ENCODE measurements at regions not wholly inside any gene's neighbourhood (a gene's known extent, or its start where the extent isn't known, plus 50 kb on each side); places are given as distances from the start of the nearest gene placed in this dataset.
"Not testable (repeated sequence)": the region's sequence is repeated elsewhere in the genome, so short reads cannot be mapped to it uniquely, and the experiment has no call there.

GRCh38 chr3:166634091-166634746 lies 745.9 kb downstream of the ZBBX start:
- DNase-seq = no peak

GRCh38 chr3:166630190-166630589 lies 749.9 kb downstream of the ZBBX start:
- no peak for DNase-seq

DNA sequence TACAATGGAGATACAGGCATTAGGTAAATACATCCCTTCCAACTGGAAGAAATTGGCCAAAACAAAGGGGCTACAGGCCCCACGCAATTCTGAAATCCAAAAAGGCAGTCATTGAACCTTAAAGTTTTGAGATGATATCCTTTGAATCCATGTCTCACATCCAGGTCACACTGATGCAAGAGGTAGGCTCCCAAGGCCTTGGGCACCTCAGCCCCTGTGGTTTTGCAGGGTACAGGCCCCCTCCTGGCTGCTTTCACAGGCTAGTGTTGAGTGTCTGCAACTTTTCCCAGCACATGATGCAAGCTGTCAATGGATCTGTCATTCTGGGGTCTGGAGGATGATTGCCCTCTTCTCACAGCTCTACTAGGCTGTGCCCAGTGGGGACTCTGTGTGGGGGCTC lies 766.7 kb downstream of the ZBBX start:
- DNase-seq = no peak

- DNase-seq = not testable (repeated sequence)
These were observed 767.3 kb downstream of the ZBBX start for GRCh38 chr3:166612761-166613160.

GRCh38 chr3:166607933-166608521 lies 770.8 kb upstream of the BCHE start:
- DNase-seq = no peak

DNA sequence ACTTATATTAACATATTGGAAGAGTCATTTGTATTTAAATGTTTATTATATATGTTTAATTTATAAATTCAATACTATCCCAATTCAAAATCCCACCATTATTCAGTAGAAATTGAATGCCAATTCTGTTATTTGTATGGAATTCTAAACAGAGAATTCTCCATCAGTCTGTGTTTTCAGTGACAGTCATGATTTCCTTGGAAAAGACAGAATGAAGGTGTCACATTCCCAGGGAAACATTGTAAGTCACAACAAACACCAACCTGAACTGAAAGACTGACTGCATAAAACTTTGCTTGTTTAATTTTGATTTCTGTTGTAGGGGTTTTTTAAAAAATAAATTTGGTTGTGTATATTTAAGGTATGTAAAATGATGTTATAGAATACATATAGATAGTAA lies 769.8 kb upstream of the BCHE start:
- no peak for DNase-seq

GRCh38 chr3:166593776-166594175 lies 756.6 kb upstream of the BCHE start:
- no peak for DNase-seq

DNA sequence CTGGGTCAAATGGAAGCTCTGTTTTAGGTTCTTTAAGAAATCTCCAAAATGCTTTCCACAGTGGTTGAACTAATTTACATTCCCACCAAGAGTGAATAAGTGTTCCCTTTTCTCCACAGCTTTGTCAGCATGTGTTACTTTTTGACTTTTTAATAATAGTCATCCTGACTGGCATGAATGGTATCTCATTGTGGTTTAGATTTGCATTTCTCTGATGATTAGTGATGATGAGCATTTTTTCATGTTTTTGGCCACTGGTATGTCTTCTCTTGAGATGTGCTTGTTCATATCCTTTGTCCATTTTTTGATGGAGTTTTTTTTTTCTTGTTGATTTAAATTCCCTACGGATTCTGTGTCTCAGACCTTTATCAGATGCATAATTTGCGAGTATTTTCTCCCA lies 745.0 kb upstream of the BCHE start:
- no peak for DNase-seq

DNA sequence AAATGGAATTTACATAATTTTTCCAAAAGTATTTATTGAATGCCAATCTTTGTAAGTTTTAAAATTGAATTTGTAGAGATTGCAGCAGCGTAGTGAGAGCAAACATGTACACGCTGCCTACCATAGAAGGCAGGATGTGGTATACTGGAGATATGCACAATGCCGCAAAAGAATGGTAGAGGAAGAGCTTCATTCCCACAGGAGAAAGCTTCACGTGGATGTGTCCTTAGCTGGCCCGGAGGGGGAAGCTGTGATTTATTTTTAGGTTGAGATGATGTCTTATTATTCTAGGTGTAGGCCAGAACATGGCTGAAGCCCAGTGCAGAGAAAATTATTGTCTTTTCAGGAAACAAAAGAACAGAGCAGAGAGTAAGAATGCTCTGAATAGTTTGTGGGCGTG lies 743.3 kb upstream of the BCHE start:
- DNase-seq = no peak

GRCh38 chr3:166575161-166575560 lies 737.9 kb upstream of the BCHE start:
- no peak for DNase-seq

DNA sequence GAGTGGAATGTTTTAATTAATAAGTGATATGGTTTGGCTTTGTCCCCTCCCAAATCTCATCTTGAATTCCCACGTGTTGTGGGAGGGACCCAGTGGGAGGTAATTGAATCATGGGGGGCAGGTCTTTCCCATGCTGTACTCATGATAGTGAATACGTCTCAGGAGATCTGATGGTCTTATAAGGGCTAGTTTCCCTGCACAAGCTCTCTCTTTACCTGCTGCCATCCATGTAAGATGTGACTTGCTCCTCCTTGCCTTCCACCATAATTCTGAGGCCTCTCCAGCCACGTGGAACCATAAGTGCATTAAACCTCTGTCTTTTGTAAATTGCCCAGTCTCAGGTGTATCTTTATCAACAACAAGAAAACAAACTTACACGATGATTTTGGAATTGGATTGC lies 734.5 kb upstream of the BCHE start:
- DNase-seq = not testable (repeated sequence)

- no peak for DNase-seq
These were observed 732.9 kb upstream of the BCHE start for GRCh38 chr3:166570102-166570501.

DNA sequence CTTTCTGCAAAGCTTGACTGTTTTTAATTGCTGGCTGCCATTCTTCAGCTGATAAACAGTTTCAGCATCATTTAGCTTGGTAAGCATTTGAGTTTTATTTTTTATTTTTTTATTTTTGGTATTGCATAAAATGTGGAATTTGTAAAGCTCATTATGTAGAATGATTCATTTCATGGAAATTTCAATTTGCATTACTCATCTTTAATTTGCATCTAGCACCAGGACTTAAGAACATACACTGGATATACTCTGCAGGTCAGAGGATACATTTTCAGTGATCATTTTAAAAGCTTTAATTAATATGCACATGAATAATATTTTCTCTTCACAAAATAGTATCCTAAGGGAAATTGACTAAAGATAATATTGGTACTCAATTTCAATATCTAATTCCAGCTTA lies 732.4 kb upstream of the BCHE start:
- no peak for DNase-seq

DNA sequence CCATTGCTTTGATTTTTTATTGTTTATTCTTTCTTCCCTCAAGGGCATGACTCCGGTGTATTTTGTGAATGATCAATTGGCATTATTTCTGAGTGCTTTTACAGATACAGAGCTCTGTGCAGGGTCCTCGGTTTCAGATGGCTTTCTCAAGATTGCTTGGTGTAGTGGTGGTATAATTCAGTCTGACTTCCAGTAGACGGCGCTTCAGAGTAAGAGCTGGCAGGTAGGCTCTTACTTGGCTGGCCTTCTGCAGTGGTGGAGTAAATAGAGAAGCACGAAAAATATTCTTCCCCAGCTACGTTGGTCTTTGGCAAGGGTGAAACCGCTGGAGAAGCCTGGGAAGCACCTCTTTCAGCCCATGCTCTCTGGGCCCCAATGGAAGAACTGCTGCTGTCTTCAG lies 723.0 kb upstream of the BCHE start:
- no peak for DNase-seq

DNA sequence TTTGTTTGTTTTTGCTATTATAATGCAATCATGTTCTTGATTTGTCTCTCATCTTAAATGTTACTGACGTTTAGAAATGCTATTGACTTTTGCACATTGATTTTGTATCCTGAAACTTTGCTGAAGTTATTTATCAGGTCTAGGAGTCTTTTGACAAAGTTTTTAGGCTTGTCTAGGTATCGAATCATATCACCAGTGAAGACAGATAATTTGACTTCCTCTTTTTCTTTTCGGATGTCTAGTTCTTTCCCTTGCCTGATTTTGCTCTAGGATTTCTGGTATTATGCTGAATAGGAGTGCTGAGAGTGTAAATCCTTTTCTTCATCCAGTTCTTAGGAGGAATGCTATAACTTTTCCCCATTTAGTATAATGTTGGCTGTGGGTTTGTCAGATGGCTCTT lies 719.7 kb upstream of the BCHE start:
- no peak for DNase-seq

DNA sequence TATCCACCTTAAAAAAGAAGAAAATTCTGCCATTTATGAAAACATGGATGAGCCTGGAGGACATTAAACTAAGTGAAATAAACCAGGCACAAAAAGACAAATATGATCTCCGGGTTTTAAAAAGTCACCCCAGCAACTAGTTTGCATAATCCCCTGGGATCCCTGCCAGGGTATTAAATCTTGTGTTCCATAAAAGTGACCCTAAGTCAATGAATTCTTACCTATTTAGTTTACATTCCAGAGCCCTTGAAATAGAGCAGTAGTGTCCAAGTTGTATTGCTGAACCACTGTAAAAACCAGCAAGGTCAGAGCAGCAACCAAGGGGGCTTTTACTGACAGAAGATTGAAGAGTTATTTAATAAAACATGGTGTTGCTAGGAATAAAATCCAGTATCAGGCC lies 716.8 kb upstream of the BCHE start:
- DNase-seq = no peak

DNA sequence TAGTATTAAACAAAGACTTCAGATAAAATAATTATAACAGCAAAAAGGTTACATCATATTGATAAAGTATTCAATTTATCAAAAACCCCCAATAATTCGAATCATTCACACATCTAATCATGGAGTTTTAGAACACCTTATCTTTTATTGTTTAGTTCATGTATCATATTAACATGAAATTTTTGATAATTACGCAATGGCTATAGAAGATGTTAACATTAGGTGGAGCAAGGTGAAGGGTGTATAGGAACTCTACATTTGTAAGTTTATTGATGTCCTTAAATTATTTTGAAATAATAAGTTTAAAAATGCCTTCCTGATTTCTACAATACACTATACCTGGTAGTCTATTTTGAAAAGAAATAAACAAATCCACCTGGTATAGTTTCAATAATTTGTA lies 696.5 kb upstream of the BCHE start:
- DNase-seq = no peak

- DNase-seq = no peak
These were observed 694.5 kb upstream of the BCHE start for GRCh38 chr3:166531730-166532129.

DNA sequence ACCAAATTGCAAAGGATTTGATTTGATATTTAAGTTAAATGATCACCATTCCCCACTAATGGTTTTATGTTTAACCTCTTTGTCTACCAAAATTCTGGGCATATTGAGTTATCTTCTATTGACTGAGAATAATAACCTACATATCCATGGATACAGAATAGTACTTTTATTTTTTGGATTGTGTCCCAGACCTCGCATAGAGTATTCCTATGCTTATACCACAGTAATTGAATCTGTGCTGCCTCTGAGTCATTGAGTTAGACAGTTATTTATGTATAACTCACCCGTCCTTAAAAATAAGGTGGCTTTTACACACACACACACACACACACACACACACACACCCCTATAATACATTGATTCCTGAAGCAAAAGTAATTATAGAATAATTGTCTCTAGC lies 690.1 kb upstream of the BCHE start:
- no peak for DNase-seq

GRCh38 chr3:166526881-166527280 lies 689.7 kb upstream of the BCHE start:
- DNase-seq = no peak

GRCh38 chr3:166522017-166522416 lies 684.8 kb upstream of the BCHE start:
- DNase-seq = no peak

DNA sequence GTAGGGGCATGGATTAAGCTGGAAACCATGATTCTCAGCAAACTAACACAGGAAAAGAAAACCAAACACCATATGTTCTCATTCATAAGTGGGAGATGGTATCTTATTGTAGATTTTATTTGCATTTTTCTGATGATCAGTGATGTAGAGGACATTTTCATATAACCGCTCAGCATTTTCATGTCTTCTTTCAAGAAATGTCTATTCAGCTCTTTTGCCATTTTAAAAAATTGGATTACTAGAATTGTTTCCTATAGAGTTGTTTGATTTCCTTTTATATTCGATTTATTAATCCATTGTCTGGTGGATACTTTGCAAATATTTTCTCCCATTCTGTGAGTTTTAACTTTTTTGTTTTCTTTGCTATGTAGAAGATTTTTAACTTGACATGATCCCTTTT lies 682.2 kb upstream of the BCHE start:
- DNase-seq = no peak

GRCh38 chr3:166518040-166518439 lies 680.8 kb upstream of the BCHE start:
- DNase-seq = no peak

- DNase-seq = no peak
These were observed 673.2 kb upstream of the BCHE start for GRCh38 chr3:166510382-166510781.

DNA sequence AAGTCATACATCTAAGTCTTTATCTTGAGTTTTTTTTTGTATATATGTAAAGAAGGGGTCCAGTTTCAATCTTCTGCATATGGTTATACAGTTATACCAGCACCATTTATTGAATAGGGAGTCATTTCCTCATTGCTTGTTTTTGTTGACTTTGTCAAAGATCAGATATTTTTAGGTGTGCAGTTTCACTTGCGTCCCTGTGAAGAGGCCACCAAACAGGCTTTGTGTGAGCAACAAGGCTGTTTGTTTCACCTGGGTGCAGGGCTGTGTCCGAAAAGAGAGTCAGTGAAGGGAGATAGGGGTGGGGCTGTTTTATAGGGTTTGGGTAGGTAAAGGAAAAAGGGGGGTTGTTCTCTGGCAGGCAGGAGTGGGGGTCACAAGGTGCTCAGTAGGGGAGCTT lies 663.2 kb upstream of the BCHE start:
- not testable (repeated sequence) for DNase-seq
